Heart right ventricle (tissue), 16 donors: ENCODE measurements at regions not wholly inside any gene's neighbourhood (a gene's known extent, or its start where the extent isn't known, plus 50 kb on each side); places are given as distances from the start of the nearest gene placed in this dataset.

Experiments
- ATAC-seq, 8 donors: fragments of 200-7000 bp; cut with Tn5 transposase; one replicate each; pipeline ENCODE4 v1.9.1; 2020; ENCODE audit warnings: mild to moderate bottlenecking in 8 of 8, moderate library complexity in 8 of 8, moderate number of reproducible peaks in 1 of 8
- DNase-seq, 2 donors: peaks; one replicate each; pipeline ENCODE4 v3.0.0-alpha.2; 2020
- H3K27ac ChIP-seq, 10 donors: fragments of 200-600 bp; sonication (generic) in 2 of 10; one replicate each; pipeline versions ENCODE4 v1.5.0 to v1.8.0; 2020 to 2022; ENCODE audit warnings: mild to moderate bottlenecking in 3 of 10
- H3K27me3 ChIP-seq, 7 donors: fragments of 200-600 bp; one replicate each; pipeline ENCODE4 v1.8.0; 2021 to 2022; ENCODE audit warnings: mild to moderate bottlenecking in 2 of 7
- H3K36me3 ChIP-seq, 9 donors: fragments of 200-600 bp; sonication (generic) in 1 of 9; one replicate each; pipeline versions ENCODE4 v1.5.0 to v1.8.0; 2020 to 2022; ENCODE audit warnings: mild to moderate bottlenecking in 2 of 9
- H3K4me1 ChIP-seq, 9 donors: fragments of 200-600 bp; sonication (generic) in 1 of 9; one replicate each; pipeline versions ENCODE4 v1.5.0 to v1.8.0; 2020 to 2022; ENCODE audit warnings: mild to moderate bottlenecking in 4 of 9
- H3K4me3 ChIP-seq, 10 donors: fragments of 200-600 bp; sonication (generic) in 2 of 10; one replicate each; pipeline versions ENCODE4 v1.5.0 to v1.8.0; 2020 to 2022; ENCODE audit warnings: mild to moderate bottlenecking in 7 of 10, moderate library complexity in 2 of 10
- H3K9me3 ChIP-seq, 11 donors: fragments of 200-600 bp in 10 of 11; sonication (generic) in 2 of 11; one replicate each; pipeline versions ENCODE4 v1.5.0 to v1.8.0; 2013 to 2022; ENCODE audit warnings: mild to moderate bottlenecking in 2 of 11, control low read depth in 1 of 11, moderate library complexity in 1 of 11
- CTCF ChIP-seq, 9 donors: fragments of 200-600 bp; sonication (generic) in 2 of 9; IDR thresholded peaks; one replicate each; pipeline versions ENCODE4 v1.5.0 to v1.8.0; 2021 to 2022; ENCODE audit warnings: antibody characterized with exemption in 9 of 9, mild to moderate bottlenecking in 5 of 9, moderate library complexity in 1 of 9
- WGBS, 2 donors: extraction: QIAGEN DNeasy Blood & Tissue Kit; methylation state at CpG; one replicate each; pipeline ENCODE4 v1.1.7; 2013; ENCODE audit warnings: inconsistent platforms in 1 of 2; 5-methylcytosine and 5-hydroxymethylcytosine counted together
- intact Hi-C, 10 donors: fragments of 100-400 bp; cut with DNase I; formaldehyde crosslinking; loops; one replicate each; pipeline versions ENCODE4 v1.11.1 to v1.14.2; 2022
- donor health status: Arrhythmogenic right ventricular cardiomyopathy.
- donor health status: ischemic (EF 13 %, LVEDD 7.1; RV severe dilation, severe dysfunction).
- donor health status: healthy with polysubstance abuse.
- donor health status: DM: no; HTN: yes; CAD: no.
- donor health status: DM: no; HTN: no; CAD: no.
- donor health status: ischemic (EF 25% LVEDD 6.9; RV normal size, moderate dysfunction).
- donor health status: ischemic (EF 25% LVEDD 5.7; RV mildly dilated, moderate dysfunction).
- donor health status: healthy.
- donor health status: DM: yes; HTN: yes; CAD: no.
- donor health status: Ischemic cardiomyopathy.
- donor health status: ischemic (EF 35%, LVEDD 5.7; RV mildly dilated, moderate dysfunction).
- donor health status: nonischemic (EF 11% LVEDD 7.7; RV severe dilation, severe dysfunction).
- donor health status: DM: yes; HTN: yes; CAD: no.
- donor health status: PGD.
- donor health status: ischemic (EF 29% LVEDD 5.4; RV normal size, mild dysfunction).
- donor health status: nonischemic (EF 23%, LVEDD 6.1; RV moderate dilation, normal function).

- no peak for TF ChIP-seq CTCF (IDR thresholded peaks at IDR 0.05)
- peak in 1 of 8 donors; percentile 15 for ATAC-seq
- intact Hi-C loops: loop anchor here in 1 of 10 donors (10.0 kb wide), 1 partner anchor 63 kb away; no protein-coding TSS in a partner anchor
These were observed 105.2 kb downstream of the MRPL39 start for GRCh38 chr21:25501996-25502665.

GRCh38 chr21:25501462-25501861, 105.8 kb downstream of the MRPL39 start:
- no peaks in the 10 kb centered on the region for H3K27me3 ChIP-seq
- ATAC-seq (no peak), DNase-seq (no peak)
- no peak overlapping the region for H3K4me3 ChIP-seq
- H3K27ac ChIP-seq: no peak overlapping the region
- 50 to 71% methylated on average over 2 of the region's 2 CpGs for WGBS, 2 donors
- TF ChIP-seq CTCF (IDR thresholded peaks at IDR 0.05): no peak
- H3K4me1 ChIP-seq: peaks cover 0 to 9% (median 0%) of the 10 kb centered on the region in 9 donors
- H3K36me3 ChIP-seq: no peaks in the 10 kb centered on the region
- H3K9me3 ChIP-seq: peaks cover 0 to 7% (median 0%) of the 10 kb centered on the region in 11 donors
- intact Hi-C loops: loop anchor here in 1 of 10 donors (10.0 kb wide), 1 partner anchor 63 kb away; no protein-coding TSS in a partner anchor

More at GRCh38 chr21:25501996-25502665, 105.2 kb downstream of the MRPL39 start:
- no peak for DNase-seq
- Histone ChIP-seq H3K9me3 (peaks cover 0 to 7% (median 0%) of the 10 kb centered on the region in 11 donors), H3K27ac (no peak overlapping the region), H3K27me3 (no peaks in the 10 kb centered on the region), H3K36me3 (no peaks in the 10 kb centered on the region), H3K4me3 (no peak overlapping the region), H3K4me1 (peaks cover 0 to 9% (median 0%) of the 10 kb centered on the region in 9 donors)
- WGBS, 2 donors: 39 to 41% methylated on average over 1 of the region's 1 CpG

DNA sequence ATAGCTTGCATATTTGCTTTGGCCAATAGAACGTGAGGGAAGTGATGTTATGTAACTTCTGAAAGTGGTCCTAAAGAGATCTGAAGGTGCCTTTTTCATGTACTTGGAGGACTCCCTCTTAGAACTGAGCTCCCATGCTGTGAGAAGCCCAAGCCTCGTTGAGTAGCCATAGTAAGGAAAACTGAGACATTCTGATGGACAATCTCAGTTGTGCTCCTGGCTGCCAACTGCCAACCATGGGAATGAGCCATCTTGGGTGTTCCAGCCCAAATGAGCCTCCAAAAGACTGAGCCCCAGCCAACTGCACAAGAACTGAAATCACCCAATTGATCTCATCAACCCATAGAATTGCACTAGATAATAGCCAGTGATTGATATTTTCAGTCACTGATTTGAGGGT, 106.7 kb downstream of the MRPL39 start:
- Histone ChIP-seq H3K4me3 (no peak overlapping the region), H3K27ac (no peak overlapping the region), H3K27me3 (no peaks in the 10 kb centered on the region), H3K9me3 (peaks cover 0 to 7% (median 0%) of the 10 kb centered on the region in 11 donors), H3K4me1 (peaks cover 0 to 9% (median 0%) of the 10 kb centered on the region in 9 donors), H3K36me3 (no peaks in the 10 kb centered on the region)
- intact Hi-C loops: loop anchor here in 1 of 10 donors (10.0 kb wide), 1 partner anchor 64 kb away; no protein-coding TSS in a partner anchor
- no peak for TF ChIP-seq CTCF (IDR thresholded peaks at IDR 0.05)
- DNase-seq (no peak), ATAC-seq (no peak)
- 65 to 78% methylated on average over 2 of the region's 2 CpGs for WGBS, 2 donors

- no peak for ATAC-seq
These were observed 110.3 kb downstream of the MRPL39 start for GRCh38 chr21:25496825-25497482.

More at GRCh38 chr21:25496825-25497482, 110.3 kb downstream of the MRPL39 start:
- no peaks in the 10 kb centered on the region for H3K27me3 ChIP-seq
- H3K4me3 ChIP-seq: no peak overlapping the region
- intact Hi-C loops: no loop called here
- no peak for TF ChIP-seq CTCF (IDR thresholded peaks at IDR 0.05)
- no peaks in the 10 kb centered on the region for H3K36me3 ChIP-seq
- peaks cover 0 to 9% (median 0%) of the 10 kb centered on the region in 11 donors for H3K9me3 ChIP-seq
- no peak overlapping the region for H3K27ac ChIP-seq
- DNase-seq: no peak
- 68 to 75% methylated on average over 2 of the region's 2 CpGs for WGBS, 2 donors
- peaks cover 0 to 9% (median 0%) of the 10 kb centered on the region in 9 donors for H3K4me1 ChIP-seq
